Dedifferentiated amniotic fluid mesenchymal stem cell (primary cell): ENCODE measurements at regions not wholly inside any gene's neighbourhood (a gene's known extent, or its start where the extent isn't known, plus 50 kb on each side); places are given as distances from the start of the nearest gene placed in this dataset.
"Not testable (repeated sequence)": the region's sequence is repeated elsewhere in the genome, so short reads cannot be mapped to it uniquely, and the experiment has no call there.

Experiments used
- DNase-seq: peaks from one replicate; pipeline ENCODE4 v3.0.0-alpha.2; 2016; ENCODE audit errors: extremely low spot score

- DNase-seq: no peak
Observed at GRCh38 chr6:116982401-116982800, 105.4 kb downstream of the RFX6 start.

GRCh38 chr6:116983375-116983774 is 106.3 kb downstream of the RFX6 start:
- DNase-seq: no peak

GRCh38 chr6:116986819-116987218 is 109.8 kb downstream of the RFX6 start:
- no peak for DNase-seq

- DNase-seq: no peak
Observed at GRCh38 chr6:116990679-116991078, 113.6 kb downstream of the RFX6 start.

GRCh38 chr6:116992546-116992945 is 115.5 kb downstream of the RFX6 start:
- no peak for DNase-seq

GRCh38 chr6:116994447-116994846 is 117.4 kb downstream of the RFX6 start:
- DNase-seq: no peak

GRCh38 chr6:116996842-116997241 is 119.8 kb downstream of the RFX6 start:
- no peak for DNase-seq

GRCh38 chr6:116997496-116997895 is 120.5 kb downstream of the RFX6 start:
- DNase-seq: no peak

- no peak for DNase-seq
Observed at GRCh38 chr6:117007659-117008058, 130.6 kb downstream of the RFX6 start.

GRCh38 chr6:117008618-117009017 is 131.6 kb downstream of the RFX6 start:
- DNase-seq: no peak

GRCh38 chr6:117014641-117015473 is 137.8 kb downstream of the RFX6 start:
- DNase-seq: not testable (repeated sequence)

- not testable (repeated sequence) for DNase-seq
Observed at GRCh38 chr6:117015474-117015804, 138.4 kb downstream of the RFX6 start.

- no peak for DNase-seq
Observed at GRCh38 chr6:117018771-117019170, 141.7 kb downstream of the RFX6 start.

GRCh38 chr6:117022774-117023173 is 145.7 kb downstream of the RFX6 start:
- no peak for DNase-seq

- no peak for DNase-seq
Observed at GRCh38 chr6:117025310-117025709, 148.3 kb downstream of the RFX6 start.

GRCh38 chr6:117028256-117028655 is 151.2 kb downstream of the RFX6 start:
- DNase-seq: no peak

- DNase-seq: no peak
Observed at GRCh38 chr6:117034547-117034946, 157.5 kb downstream of the RFX6 start.

- DNase-seq: no peak
Observed at GRCh38 chr6:117034971-117035370, 157.9 kb downstream of the RFX6 start.

GRCh38 chr6:117050301-117050700 is 173.3 kb downstream of the RFX6 start:
- no peak for DNase-seq

- DNase-seq: no peak
Observed at GRCh38 chr6:117072134-117072533, 193.2 kb upstream of the VGLL2 start.

- DNase-seq: no peak
Observed at GRCh38 chr6:117072781-117073180, 192.6 kb upstream of the VGLL2 start.

GRCh38 chr6:117074672-117075071 is 190.7 kb upstream of the VGLL2 start:
- DNase-seq: no peak

GRCh38 chr6:117075218-117075617 is 190.1 kb upstream of the VGLL2 start:
- no peak for DNase-seq

GRCh38 chr6:117076076-117076475 is 189.3 kb upstream of the VGLL2 start:
- DNase-seq: no peak
